DND-41 (cell line): ENCODE measurements at regions not wholly inside any gene's neighbourhood (a gene's known extent, or its start where the extent isn't known, plus 50 kb on each side); places are given as distances from the start of the nearest gene placed in this dataset.

Source experiments
- ATAC-seq: fragments of 200-7000 bp; cut with Tn5 transposase; 3 replicates; pipeline ENCODE4 v1.9.1; 2021; ENCODE audit warnings: low read depth; ENCODE audit not compliant: insufficient read depth
- DNase-seq: peaks from one replicate; pipeline ENCODE4 v3.0.0-alpha.2; 2020
- H2AFZ ChIP-seq: 2 replicates; pipeline ENCODE4 v1.6.0; 2012; ENCODE audit warnings: low read depth, low read length
- H3K27ac ChIP-seq: 2 replicates; pipeline ENCODE4 v1.5.1; 2012; ENCODE audit warnings: low read length, inconsistent platforms
- H3K27me3 ChIP-seq: fragments of 200-600 bp; sonication (generic); 2 replicates; pipeline ENCODE4 v1.6.0; 2012; ENCODE audit warnings: low read length, mild to moderate bottlenecking, inconsistent platforms; ENCODE audit not compliant: insufficient read depth, poor library complexity
- H3K36me3 ChIP-seq: 2 replicates; pipeline ENCODE4 v1.5.1; 2012; ENCODE audit warnings: low read length, inconsistent platforms; ENCODE audit not compliant: insufficient read depth
- H3K4me1 ChIP-seq: 2 replicates; pipeline ENCODE4 v1.5.1; 2012; ENCODE audit warnings: mild to moderate bottlenecking, low read length; ENCODE audit not compliant: insufficient read depth
- H3K4me2 ChIP-seq: 2 replicates; pipeline ENCODE4 v1.6.0; 2012; ENCODE audit warnings: mild to moderate bottlenecking, moderate library complexity, low read length, inconsistent platforms; ENCODE audit not compliant: insufficient read depth
- H3K4me3 ChIP-seq, 2 experiments: fragments of 200-600 bp in 1 of 2; shearing (Covaris generic) in 1 of 2; 2 replicates each; pipeline ENCODE4 v1.5.1; 2012 to 2016; ENCODE audit warnings: inconsistent platforms in 2 of 2, low read length in 2 of 2, mild to moderate bottlenecking in 2 of 2, low read depth in 1 of 2, moderate library complexity in 1 of 2
- H3K79me2 ChIP-seq: 2 replicates; pipeline ENCODE4 v1.6.0; 2012; ENCODE audit warnings: low read length, inconsistent platforms; ENCODE audit not compliant: insufficient read depth
- H3K9ac ChIP-seq: 2 replicates; pipeline ENCODE4 v1.6.0; 2012; ENCODE audit warnings: low read depth, mild to moderate bottlenecking, inconsistent platforms, low read length, moderate library complexity
- H3K9me3 ChIP-seq: 2 replicates; pipeline ENCODE4 v1.5.1; 2012; ENCODE audit warnings: low read length, moderate library complexity, mild to moderate bottlenecking, inconsistent platforms; ENCODE audit not compliant: insufficient read depth, severe bottlenecking
- H4K20me1 ChIP-seq: 2 replicates; pipeline ENCODE4 v1.6.0; 2012; ENCODE audit warnings: low read length; ENCODE audit not compliant: insufficient read depth
- CTCF ChIP-seq: IDR thresholded peaks from 2 replicates; pipeline ENCODE4 v1.5.1; 2012; ENCODE audit warnings: borderline replicate concordance, low read length, moderate library complexity, mild to moderate bottlenecking; ENCODE audit not compliant: poor library complexity, severe bottlenecking; ENCODE audit errors: extremely low read depth
- EZH2 ChIP-seq: IDR thresholded peaks from 3 replicates; pipeline ENCODE4 v1.6.1; 2012; ENCODE audit warnings: borderline replicate concordance, low read depth, mild to moderate bottlenecking, moderate library complexity, low read length, inconsistent platforms; ENCODE audit not compliant: severe bottlenecking

GRCh38 chr5:24805230-24805629 lies 160.5 kb upstream of the CDH10 start:
- Histone ChIP-seq H3K4me1 (no peaks in the 10 kb centered on the region), H3K9me3 (no peaks in the 10 kb centered on the region), H3K36me3 (no peaks in the 10 kb centered on the region), H3K4me2 (no peak overlapping the region), H3K79me2 (no peaks in the 10 kb centered on the region), H4K20me1 (no peaks in the 10 kb centered on the region), H3K9ac (no peak overlapping the region), H3K27me3 (no peaks in the 10 kb centered on the region), H3K27ac (no peak overlapping the region), H2AFZ (no peak overlapping the region), H3K4me3 (no peak overlapping the region)
- ATAC-seq = no peak
- no peak for DNase-seq
- TF ChIP-seq EZH2 (no peak), CTCF (no peak)

DNA sequence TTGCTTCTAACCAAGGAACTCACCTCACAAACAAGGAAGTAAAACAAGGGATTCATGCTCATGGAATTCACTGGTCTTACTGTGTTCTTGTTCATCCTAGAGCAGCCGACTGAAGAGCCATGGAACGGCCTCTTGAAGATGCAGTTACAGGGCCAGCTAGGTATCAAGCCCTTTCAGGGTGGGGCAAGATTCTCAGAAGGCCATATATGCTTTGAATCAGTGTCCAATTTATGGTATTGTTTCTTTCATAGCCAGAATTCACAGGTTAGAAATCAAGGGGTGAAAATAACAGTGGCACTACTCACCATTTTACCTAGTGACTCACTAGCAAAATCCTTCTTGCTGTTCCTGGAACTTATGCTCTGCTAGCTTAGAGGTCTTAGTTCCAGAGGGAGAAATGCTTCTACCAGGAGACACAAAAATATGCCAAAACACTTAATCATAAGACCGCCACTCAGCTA lies 159.5 kb upstream of the CDH10 start:
- Histone ChIP-seq H3K4me2 (no peak overlapping the region), H4K20me1 (no peaks in the 10 kb centered on the region), H3K27ac (no peak overlapping the region), H3K27me3 (no peaks in the 10 kb centered on the region), H3K9me3 (no peaks in the 10 kb centered on the region), H3K9ac (no peak overlapping the region), H3K36me3 (no peaks in the 10 kb centered on the region), H3K79me2 (no peaks in the 10 kb centered on the region), H3K4me3 (no peak overlapping the region), H3K4me1 (no peaks in the 10 kb centered on the region), H2AFZ (no peak overlapping the region)
- TF ChIP-seq CTCF (no peak), EZH2 (no peak)
- ATAC-seq = no peak
- DNase-seq = no peak

DNA sequence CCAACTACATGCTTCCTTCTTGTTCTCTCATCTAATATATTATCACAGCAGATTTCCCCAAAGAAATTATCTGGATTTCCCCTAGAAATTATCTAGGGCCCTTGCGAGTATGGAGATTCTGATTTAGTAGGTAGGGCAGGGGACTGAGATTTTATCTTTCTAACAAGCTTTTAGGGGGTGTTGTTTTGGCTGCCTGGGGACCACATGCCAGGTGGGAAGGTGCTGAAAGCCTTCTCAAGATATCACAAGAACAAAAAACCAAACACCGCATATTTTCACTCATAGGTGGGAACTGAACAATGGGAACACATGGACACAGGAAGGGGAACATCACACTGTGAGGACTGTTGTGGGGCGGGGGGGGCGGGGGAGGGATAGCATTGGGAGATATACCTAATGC lies 146.5 kb upstream of the CDH10 start:
- H3K9ac ChIP-seq = no peak overlapping the region
- H3K79me2 ChIP-seq = no peaks in the 10 kb centered on the region
- DNase-seq = no peak
- H3K9me3 ChIP-seq = no peaks in the 10 kb centered on the region
- ATAC-seq = no peak
- no peaks in the 10 kb centered on the region for H4K20me1 ChIP-seq
- H3K36me3 ChIP-seq = no peaks in the 10 kb centered on the region
- no peak overlapping the region for H3K27ac ChIP-seq
- H3K27me3 ChIP-seq = no peaks in the 10 kb centered on the region
- TF ChIP-seq EZH2 (no peak), CTCF (no peak)
- H3K4me1 ChIP-seq = no peaks in the 10 kb centered on the region
- H3K4me3 ChIP-seq = no peak overlapping the region
- no peak overlapping the region for H2AFZ ChIP-seq
- H3K4me2 ChIP-seq = no peak overlapping the region
